Stomach smooth muscle (tissue), 2 donors: ENCODE measurements at regions not wholly inside any gene's neighbourhood (a gene's known extent, or its start where the extent isn't known, plus 50 kb on each side); places are given as distances from the start of the nearest gene placed in this dataset.

Experiments used
- H3K27ac ChIP-seq: one replicate; pipeline ENCODE4 v1.7.0; 2013; ENCODE audit warnings: mild to moderate bottlenecking, low read length, inconsistent platforms
- H3K27me3 ChIP-seq, 2 donors: one replicate each; pipeline ENCODE4 v1.7.0; 2013; ENCODE audit warnings: low read length in 2 of 2; ENCODE audit not compliant: insufficient read depth in 2 of 2, control insufficient read depth in 1 of 2
- H3K36me3 ChIP-seq, 2 donors: one replicate each; pipeline ENCODE4 v1.7.0; 2013; ENCODE audit warnings: low read length in 2 of 2; ENCODE audit not compliant: control insufficient read depth in 2 of 2, insufficient read depth in 2 of 2
- H3K4me1 ChIP-seq: one replicate; pipeline ENCODE4 v1.7.0; 2013; ENCODE audit warnings: low read length; ENCODE audit not compliant: control insufficient read depth, insufficient read depth
- H3K4me3 ChIP-seq, 2 donors: one replicate each; pipeline ENCODE4 v1.7.0; 2013; ENCODE audit warnings: low read length in 2 of 2
- H3K9ac ChIP-seq, 2 donors: one replicate each; pipeline ENCODE4 v1.7.0; 2013; ENCODE audit warnings: low read length in 2 of 2, mild to moderate bottlenecking in 1 of 2
- H3K9me3 ChIP-seq, 2 donors: one replicate each; pipeline ENCODE4 v1.7.0; 2013; ENCODE audit warnings: low read length in 2 of 2; ENCODE audit not compliant: control insufficient read depth in 2 of 2
- donor health status: healthy.
- donor health status: Pancreatic carcinoma.

DNA sequence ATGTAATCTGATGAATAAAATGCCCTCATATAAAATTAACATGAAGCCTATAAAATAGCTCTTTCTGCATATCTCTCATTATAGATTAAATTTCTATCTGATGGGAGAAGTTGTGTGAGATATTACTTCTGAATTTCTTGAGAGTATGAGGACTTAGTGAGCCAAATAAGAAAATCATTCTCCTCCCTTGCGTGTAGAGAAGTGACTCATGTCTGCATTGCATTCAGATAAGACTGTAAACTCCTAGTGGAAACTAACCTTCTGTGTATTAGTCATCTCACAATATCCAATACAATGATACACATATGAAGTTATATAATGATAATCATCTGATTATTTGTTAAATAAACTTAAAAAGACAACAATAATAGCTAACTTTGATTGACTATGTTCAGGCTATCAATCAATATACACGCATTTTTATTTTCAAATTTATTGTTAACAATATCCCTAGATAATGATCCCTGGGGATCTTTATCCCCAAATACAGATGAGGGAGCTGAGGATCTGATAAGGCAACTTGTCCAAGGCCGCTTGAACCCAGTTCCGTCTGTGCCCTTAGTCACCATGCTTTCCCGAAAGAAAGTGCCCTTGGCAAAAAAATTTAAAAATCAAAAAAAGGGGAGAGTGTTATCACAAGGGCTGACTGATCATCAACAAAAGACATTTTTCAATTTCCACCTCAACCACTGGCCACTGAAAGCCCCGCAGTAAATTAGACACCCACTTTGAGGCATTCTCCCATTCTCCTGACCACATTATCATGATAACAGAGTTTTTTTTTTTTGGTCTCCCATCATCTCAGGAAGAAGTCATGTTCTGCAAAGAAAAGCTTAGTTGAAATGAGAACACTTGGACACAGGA lies 189.2 kb upstream of the RASSF8 start:
- no peak overlapping the region for H3K27ac ChIP-seq
- H3K36me3 ChIP-seq: no peaks in the 10 kb centered on the region
- no peak overlapping the region for H3K4me3 ChIP-seq
- H3K9me3 ChIP-seq: no peaks in the 10 kb centered on the region
- no peaks in the 10 kb centered on the region for H3K27me3 ChIP-seq
- H3K9ac ChIP-seq: no peak overlapping the region
- H3K4me1 ChIP-seq: no peaks in the 10 kb centered on the region

GRCh38 chr12:25771041-25771440 lies 187.4 kb upstream of the RASSF8 start:
- Histone ChIP-seq H3K27me3 (no peaks in the 10 kb centered on the region), H3K36me3 (no peaks in the 10 kb centered on the region), H3K27ac (no peak overlapping the region), H3K4me3 (no peak overlapping the region), H3K9ac (no peak overlapping the region), H3K4me1 (no peaks in the 10 kb centered on the region), H3K9me3 (no peaks in the 10 kb centered on the region)

GRCh38 chr12:25771476-25771875 lies 187.0 kb upstream of the RASSF8 start:
- H3K4me1 ChIP-seq: no peaks in the 10 kb centered on the region
- no peak overlapping the region for H3K9ac ChIP-seq
- no peak overlapping the region for H3K27ac ChIP-seq

GRCh38 chr12:25775968-25776367 lies 182.5 kb upstream of the RASSF8 start:
- no peak overlapping the region for H3K4me3 ChIP-seq
- H3K27me3 ChIP-seq: no peaks in the 10 kb centered on the region
- no peak overlapping the region for H3K27ac ChIP-seq
- no peaks in the 10 kb centered on the region for H3K36me3 ChIP-seq
- no peaks in the 10 kb centered on the region for H3K4me1 ChIP-seq
- no peak overlapping the region for H3K9ac ChIP-seq
- no peaks in the 10 kb centered on the region for H3K9me3 ChIP-seq

More at GRCh38 chr12:25771476-25771875, 187.0 kb upstream of the RASSF8 start:
- Histone ChIP-seq H3K9me3 (no peaks in the 10 kb centered on the region), H3K27me3 (no peaks in the 10 kb centered on the region), H3K36me3 (no peaks in the 10 kb centered on the region), H3K4me3 (no peak overlapping the region)

DNA sequence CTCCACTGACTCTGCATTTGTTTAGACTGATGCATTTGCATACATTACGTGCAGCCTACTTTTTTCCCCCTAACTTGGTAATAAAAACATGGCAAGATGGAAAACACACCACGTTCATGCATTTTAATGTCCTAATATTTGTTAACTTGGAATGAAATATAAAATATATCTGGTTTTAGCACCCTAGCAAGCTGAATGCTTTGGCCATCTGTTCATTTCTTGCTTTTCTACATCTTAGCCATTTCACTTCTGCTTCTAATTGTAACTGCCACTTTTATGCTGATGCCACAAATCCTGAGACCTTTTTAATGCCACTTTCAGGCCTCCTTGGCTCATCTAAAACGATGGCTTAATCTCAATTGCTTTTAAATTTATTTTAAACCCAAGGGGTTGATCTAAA lies 177.7 kb upstream of the RASSF8 start:
- Histone ChIP-seq H3K27me3 (no peaks in the 10 kb centered on the region), H3K4me1 (no peaks in the 10 kb centered on the region), H3K9me3 (no peaks in the 10 kb centered on the region), H3K9ac (no peak overlapping the region), H3K4me3 (no peak overlapping the region), H3K27ac (no peak overlapping the region), H3K36me3 (no peaks in the 10 kb centered on the region)

- Histone ChIP-seq H3K27ac (no peak overlapping the region), H3K4me3 (no peak overlapping the region), H3K4me1 (no peaks in the 10 kb centered on the region), H3K9ac (no peak overlapping the region), H3K27me3 (no peaks in the 10 kb centered on the region), H3K9me3 (no peaks in the 10 kb centered on the region), H3K36me3 (no peaks in the 10 kb centered on the region)
Measured at GRCh38 chr12:25781232-25781631, 177.2 kb upstream of the RASSF8 start.

DNA sequence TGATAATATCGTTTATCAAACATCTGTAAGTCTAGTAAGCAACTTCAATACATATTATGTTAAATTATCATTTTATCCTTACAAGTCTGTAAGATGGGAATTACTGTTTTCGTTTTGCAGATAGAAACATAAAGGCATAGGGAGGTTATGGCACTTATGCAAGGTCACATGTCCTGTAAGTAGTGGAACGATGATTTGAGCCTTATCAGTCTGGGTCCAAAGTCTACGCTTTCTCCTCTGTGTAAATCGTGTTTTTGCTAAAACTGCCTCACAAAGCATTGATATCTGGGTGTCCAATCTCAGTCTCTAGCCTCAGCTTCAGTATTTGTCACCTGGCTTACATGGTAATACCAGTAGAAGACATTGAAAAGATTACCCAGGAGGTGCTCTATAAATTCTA lies 174.9 kb upstream of the RASSF8 start:
- no peaks in the 10 kb centered on the region for H3K36me3 ChIP-seq
- H3K27me3 ChIP-seq: no peaks in the 10 kb centered on the region
- no peak overlapping the region for H3K27ac ChIP-seq
- no peak overlapping the region for H3K4me3 ChIP-seq
- no peaks in the 10 kb centered on the region for H3K4me1 ChIP-seq
- H3K9ac ChIP-seq: no peak overlapping the region
- no peaks in the 10 kb centered on the region for H3K9me3 ChIP-seq

DNA sequence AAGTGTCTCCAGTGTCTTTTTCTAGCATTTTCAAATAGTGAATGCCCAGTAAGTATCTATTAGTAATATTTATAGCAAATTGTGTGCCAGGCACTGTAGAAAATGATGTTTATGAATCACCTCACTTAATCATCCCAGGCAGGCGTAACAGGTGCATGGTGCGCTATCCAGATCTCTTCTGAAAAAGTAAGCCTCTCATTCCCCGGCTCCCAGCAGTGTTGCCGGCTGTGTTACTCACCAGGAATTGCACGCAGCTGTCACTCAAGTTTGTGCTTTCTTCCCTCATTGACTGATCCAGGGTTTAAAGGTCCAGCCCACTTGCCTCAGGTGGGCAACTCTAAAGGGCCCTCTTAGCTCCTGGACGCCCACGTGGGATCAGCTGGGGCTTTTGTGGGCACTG lies 173.8 kb upstream of the RASSF8 start:
- Histone ChIP-seq H3K36me3 (no peaks in the 10 kb centered on the region), H3K4me3 (no peak overlapping the region), H3K4me1 (no peaks in the 10 kb centered on the region), H3K27me3 (no peaks in the 10 kb centered on the region), H3K9ac (no peak overlapping the region), H3K27ac (no peak overlapping the region), H3K9me3 (no peaks in the 10 kb centered on the region)

- H3K27ac ChIP-seq: no peak overlapping the region
- H3K9me3 ChIP-seq: no peaks in the 10 kb centered on the region
- H3K4me1 ChIP-seq: no peaks in the 10 kb centered on the region
- H3K4me3 ChIP-seq: no peak overlapping the region
- H3K27me3 ChIP-seq: no peaks in the 10 kb centered on the region
- no peaks in the 10 kb centered on the region for H3K36me3 ChIP-seq
- no peak overlapping the region for H3K9ac ChIP-seq
Measured at GRCh38 chr12:25785134-25785533, 173.3 kb upstream of the RASSF8 start.

DNA sequence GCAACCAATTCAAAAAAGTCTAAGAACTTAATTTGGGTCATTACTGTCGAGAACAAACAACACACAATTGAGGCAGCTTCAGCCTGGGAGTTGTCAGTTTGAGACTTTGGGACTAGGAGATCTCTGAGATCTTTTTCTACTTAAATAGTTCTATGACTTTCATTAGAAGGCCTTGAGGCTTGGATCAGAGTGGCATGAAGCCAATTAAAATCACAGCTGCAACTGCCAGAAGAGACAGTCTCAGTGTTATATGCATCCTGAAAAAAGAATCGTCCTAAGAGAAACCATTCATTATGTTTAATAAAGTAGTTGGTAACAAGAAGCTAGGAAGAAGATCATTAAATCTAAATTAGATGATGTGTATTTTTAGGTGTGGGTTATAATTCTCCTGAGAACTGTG lies 170.8 kb upstream of the RASSF8 start:
- Histone ChIP-seq H3K36me3 (no peaks in the 10 kb centered on the region), H3K4me1 (no peaks in the 10 kb centered on the region), H3K9me3 (no peaks in the 10 kb centered on the region), H3K9ac (no peak overlapping the region), H3K4me3 (no peak overlapping the region), H3K27ac (no peak overlapping the region), H3K27me3 (no peaks in the 10 kb centered on the region)

GRCh38 chr12:25788707-25789442 lies 169.6 kb upstream of the RASSF8 start:
- Histone ChIP-seq H3K4me1 (no peaks in the 10 kb centered on the region), H3K9ac (no peak overlapping the region), H3K9me3 (no peaks in the 10 kb centered on the region), H3K36me3 (no peaks in the 10 kb centered on the region), H3K27ac (no peak overlapping the region), H3K27me3 (no peaks in the 10 kb centered on the region), H3K4me3 (peak overlapping the region in 1 of 2 donors; percentile 9)
